Fibroblast of lung (primary cell): ENCODE measurements at regions not wholly inside any gene's neighbourhood (a gene's known extent, or its start where the extent isn't known, plus 50 kb on each side); places are given as distances from the start of the nearest gene placed in this dataset.
A peak's percentile ranks its signal among the peaks of the same experiment; 100 is the strongest.

ENCODE experiments used
- DNase-seq, 2 donors: peaks; one replicate each; pipeline versions ENCODE4 v3.0.0 to v3.0.0-alpha.2; 2010; ENCODE audit warnings: low read depth in 2 of 2
- H2AFZ ChIP-seq: 2 replicates; pipeline ENCODE4 v1.5.1; 2012; ENCODE audit warnings: low read length, control low read depth, inconsistent platforms
- H3K27ac ChIP-seq: 2 replicates; pipeline ENCODE4 v1.5.1; 2011; ENCODE audit warnings: low read length, control low read depth; ENCODE audit not compliant: insufficient read depth
- H3K27me3 ChIP-seq: 2 replicates; pipeline ENCODE4 v1.5.1; 2011; ENCODE audit warnings: mild to moderate bottlenecking, low read length; ENCODE audit not compliant: control insufficient read depth, insufficient read depth
- H3K36me3 ChIP-seq: 2 replicates; pipeline ENCODE4 v1.5.1; 2011; ENCODE audit warnings: low read length; ENCODE audit not compliant: control insufficient read depth, insufficient read depth
- H3K4me1 ChIP-seq: 2 replicates; pipeline ENCODE4 v1.5.1; 2011; ENCODE audit warnings: low read length; ENCODE audit not compliant: control insufficient read depth, insufficient read depth; ENCODE audit errors: extremely low read depth
- H3K4me2 ChIP-seq: 2 replicates; pipeline ENCODE4 v1.5.1; 2011; ENCODE audit warnings: low read length, control low read depth; ENCODE audit not compliant: insufficient read depth; ENCODE audit errors: extremely low read depth
- H3K4me3 ChIP-seq, 4 experiments: fragments of 200-600 bp in 1 of 4; sonication (generic) in 1 of 4; replicated peaks in 1 of 4; 2 replicates each; pipeline ENCODE4 v1.5.1; 2011 to 2016; ENCODE audit warnings: low read length in 4 of 4, low read depth in 3 of 4, mild to moderate bottlenecking in 3 of 4, control low read depth in 2 of 4, inconsistent platforms in 1 of 4, mixed read lengths in 1 of 4; ENCODE audit not compliant: insufficient read depth in 1 of 4; ENCODE audit errors: control extremely low read depth in 1 of 4
- H3K79me2 ChIP-seq: 2 replicates; pipeline ENCODE4 v1.5.1; 2012; ENCODE audit warnings: mild to moderate bottlenecking, low read length, inconsistent platforms; ENCODE audit not compliant: control insufficient read depth, insufficient read depth
- H3K9ac ChIP-seq: 2 replicates; pipeline ENCODE4 v1.5.1; 2011; ENCODE audit warnings: mild to moderate bottlenecking, low read length, control low read depth; ENCODE audit not compliant: insufficient read depth
- H3K9me3 ChIP-seq: 2 replicates; pipeline ENCODE4 v1.5.1; 2012; ENCODE audit warnings: low read depth, low read length; ENCODE audit not compliant: control insufficient read depth, insufficient read depth
- H4K20me1 ChIP-seq: 2 replicates; pipeline ENCODE4 v1.5.1; 2011; ENCODE audit warnings: low read length; ENCODE audit not compliant: control insufficient read depth, insufficient read depth; ENCODE audit errors: extremely low read depth
- CTCF ChIP-seq, 2 donors: IDR thresholded peaks in 1 of 2; conservative IDR thresholded peaks in 1 of 2; 1 replicate in 1 of 2; 2 replicates in 1 of 2; pipeline ENCODE4 v1.5.1; 2011 to 2012; ENCODE audit warnings: low read length in 2 of 2, control low read depth in 1 of 2, inconsistent platforms in 1 of 2, low read depth in 1 of 2, mild to moderate bottlenecking in 1 of 2
- EZH2 ChIP-seq: IDR thresholded peaks from 2 replicates; pipeline ENCODE4 v1.5.1; 2012; ENCODE audit warnings: low read length, control low read depth, mild to moderate bottlenecking; ENCODE audit errors: missing control alignments

- Histone ChIP-seq H3K9ac (no peak overlapping the region), H3K4me1 (no peaks in the 10 kb centered on the region), H2AFZ (no peak overlapping the region), H3K36me3 (no peaks in the 10 kb centered on the region), H3K27ac (no peak overlapping the region), H4K20me1 (no peaks in the 10 kb centered on the region), H3K9me3 (no peaks in the 10 kb centered on the region), H3K4me2 (no peak overlapping the region), H3K27me3 (no peaks in the 10 kb centered on the region), H3K79me2 (no peaks in the 10 kb centered on the region), H3K4me3 (no peak overlapping the region)
- DNase-seq, result no peak
- TF ChIP-seq EZH2 (no peak), CTCF (conservative IDR thresholded peaks at IDR 0.05 in 1 of 2, IDR thresholded peaks at IDR 0.05 in 1 of 2; ENCODE audit: low read depth in 1 of 2, low read length in 2 of 2) (no peak)
Measured at GRCh38 chr15:77553257-77553656, 79.5 kb downstream of the LINGO1 start.

- TF ChIP-seq CTCF (conservative IDR thresholded peaks at IDR 0.05 in 1 of 2, IDR thresholded peaks at IDR 0.05 in 1 of 2; ENCODE audit: low read depth in 1 of 2, low read length in 2 of 2) (no peak), EZH2 (no peak)
- DNase-seq, result no peak
- H3K27ac ChIP-seq, result no peak overlapping the region
Measured at GRCh38 chr15:77552066-77552465, 80.6 kb downstream of the LINGO1 start.

GRCh38 chr15:77550301-77551251 lies 82.1 kb downstream of the LINGO1 start:
- Histone ChIP-seq H3K79me2 (no peaks in the 10 kb centered on the region), H3K27ac (no peak overlapping the region), H3K36me3 (no peaks in the 10 kb centered on the region), H4K20me1 (no peaks in the 10 kb centered on the region), H2AFZ (no peak overlapping the region), H3K4me3 (no peak overlapping the region), H3K4me1 (peaks cover 8% of the 10 kb centered on the region), H3K27me3 (no peaks in the 10 kb centered on the region), H3K9ac (no peak overlapping the region), H3K9me3 (no peaks in the 10 kb centered on the region), H3K4me2 (no peak overlapping the region)
- no peak for TF ChIP-seq EZH2
- TF ChIP-seq CTCF (conservative IDR thresholded peaks at IDR 0.05 in 1 of 2, IDR thresholded peaks at IDR 0.05 in 1 of 2; ENCODE audit: low read depth in 1 of 2, low read length in 2 of 2), result no peak
- DNase-seq, result peak in 1 of 2 donors; percentile 15

More at GRCh38 chr15:77552066-77552465, 80.6 kb downstream of the LINGO1 start:
- no peak overlapping the region for H3K4me2 ChIP-seq
- H3K9ac ChIP-seq, result no peak overlapping the region
- H3K36me3 ChIP-seq, result no peaks in the 10 kb centered on the region
- H3K27me3 ChIP-seq, result no peaks in the 10 kb centered on the region
- no peaks in the 10 kb centered on the region for H3K4me1 ChIP-seq
- no peaks in the 10 kb centered on the region for H3K9me3 ChIP-seq
- H2AFZ ChIP-seq, result no peak overlapping the region
- no peak overlapping the region for H3K4me3 ChIP-seq
- no peaks in the 10 kb centered on the region for H3K79me2 ChIP-seq
- no peaks in the 10 kb centered on the region for H4K20me1 ChIP-seq
